Sigmoid colon (tissue), 4 donors: ENCODE measurements at regions not wholly inside any gene's neighbourhood (a gene's known extent, or its start where the extent isn't known, plus 50 kb on each side); places are given as distances from the start of the nearest gene placed in this dataset.

Experiments
- EP300 ChIP-seq, 4 donors: sonication (generic); formaldehyde crosslinking; IDR thresholded peaks; one replicate each; pipeline ENCODE4 v1.6.1; 2017; ENCODE audit warnings: antibody characterized with exemption in 4 of 4
- POLR2A ChIP-seq, 2 donors: fragments of 450-650 bp; IDR thresholded peaks; one replicate each; pipeline ENCODE4 v1.6.1; 2016; ENCODE audit warnings: antibody characterized with exemption in 2 of 2, mild to moderate bottlenecking in 2 of 2, moderate library complexity in 2 of 2
- POLR2AphosphoS5 ChIP-seq, 4 donors: sonication (generic); formaldehyde crosslinking; IDR thresholded peaks; one replicate each; pipeline ENCODE4 v1.6.1; 2017; ENCODE audit warnings: antibody characterized with exemption in 4 of 4
- TF ChIP-seq, protein P1 (sequence below), 4 experiments: fragments of 450-650 bp in 3 of 4; fragments of 200-600 bp in 1 of 4; IDR thresholded peaks; one replicate each; pipeline ENCODE4 v1.5.1; 2016 to 2019; ENCODE audit warnings: antibody characterized with exemption in 4 of 4, mild to moderate bottlenecking in 3 of 4, moderate library complexity in 2 of 4

DNA sequence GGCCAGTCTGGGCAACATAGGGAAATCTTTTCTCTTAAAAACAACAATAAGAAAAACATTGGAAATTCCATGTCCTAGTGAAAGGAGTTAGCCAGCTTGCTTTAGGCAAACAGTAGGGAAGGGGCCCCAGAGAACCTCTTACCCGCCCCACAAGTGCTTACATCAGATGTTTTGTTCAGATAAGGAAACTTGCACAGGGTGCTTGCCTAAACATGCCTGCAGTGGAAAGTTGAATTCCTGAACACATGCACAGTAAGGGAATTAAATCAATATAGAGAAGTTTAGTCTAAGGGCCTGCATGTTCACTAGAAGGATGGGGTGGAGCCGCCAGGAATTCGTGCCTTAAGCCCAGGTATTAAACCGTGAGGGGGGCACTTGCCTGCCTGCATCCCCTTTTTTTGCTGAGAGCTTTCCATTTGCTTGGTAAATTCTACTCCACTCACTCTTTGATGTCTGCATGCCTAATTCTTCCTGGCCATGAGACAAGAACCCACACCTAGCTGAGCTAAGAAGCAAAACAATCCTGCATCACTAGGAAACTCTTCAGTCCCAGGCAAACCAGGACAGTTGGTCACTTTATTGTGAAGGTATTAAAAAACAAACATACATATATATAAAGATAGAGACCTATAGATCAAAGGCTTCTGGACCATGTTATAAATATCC, 499.0 kb downstream of the SIPA1L2 start:
- TF ChIP-seq, protein P1, sequence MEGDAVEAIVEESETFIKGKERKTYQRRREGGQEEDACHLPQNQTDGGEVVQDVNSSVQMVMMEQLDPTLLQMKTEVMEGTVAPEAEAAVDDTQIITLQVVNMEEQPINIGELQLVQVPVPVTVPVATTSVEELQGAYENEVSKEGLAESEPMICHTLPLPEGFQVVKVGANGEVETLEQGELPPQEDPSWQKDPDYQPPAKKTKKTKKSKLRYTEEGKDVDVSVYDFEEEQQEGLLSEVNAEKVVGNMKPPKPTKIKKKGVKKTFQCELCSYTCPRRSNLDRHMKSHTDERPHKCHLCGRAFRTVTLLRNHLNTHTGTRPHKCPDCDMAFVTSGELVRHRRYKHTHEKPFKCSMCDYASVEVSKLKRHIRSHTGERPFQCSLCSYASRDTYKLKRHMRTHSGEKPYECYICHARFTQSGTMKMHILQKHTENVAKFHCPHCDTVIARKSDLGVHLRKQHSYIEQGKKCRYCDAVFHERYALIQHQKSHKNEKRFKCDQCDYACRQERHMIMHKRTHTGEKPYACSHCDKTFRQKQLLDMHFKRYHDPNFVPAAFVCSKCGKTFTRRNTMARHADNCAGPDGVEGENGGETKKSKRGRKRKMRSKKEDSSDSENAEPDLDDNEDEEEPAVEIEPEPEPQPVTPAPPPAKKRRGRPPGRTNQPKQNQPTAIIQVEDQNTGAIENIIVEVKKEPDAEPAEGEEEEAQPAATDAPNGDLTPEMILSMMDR (IDR thresholded peaks at IDR 0.05): no peak
- TF ChIP-seq POLR2A (IDR thresholded peaks at IDR 0.05) (no peak), EP300 (IDR thresholded peaks at IDR 0.05) (no peak), POLR2AphosphoS5 (IDR thresholded peaks at IDR 0.05) (no peak)
